Endothelial cell of umbilical vein (primary cell): ENCODE measurements at regions not wholly inside any gene's neighbourhood (a gene's known extent, or its start where the extent isn't known, plus 50 kb on each side); places are given as distances from the start of the nearest gene placed in this dataset.

Experiments
- CTCF ChIP-seq, 2 donors: IDR thresholded peaks; 1 replicate in 1 of 2; 2 replicates in 1 of 2; pipeline ENCODE4 v1.5.1; 2011; ENCODE audit warnings: low read length in 2 of 2, mild to moderate bottlenecking in 2 of 2, moderate library complexity in 2 of 2, control low read depth in 1 of 2, inconsistent platforms in 1 of 2, low read depth in 1 of 2; ENCODE audit not compliant: insufficient read depth in 1 of 2; ENCODE audit errors: extremely low read depth in 1 of 2
- EZH2 ChIP-seq: IDR thresholded peaks from 2 replicates; pipeline ENCODE4 v1.6.1; 2012; ENCODE audit warnings: borderline replicate concordance, low read depth, mild to moderate bottlenecking, moderate library complexity, low read length, inconsistent platforms; ENCODE audit not compliant: severe bottlenecking
- POLR2A ChIP-seq: IDR thresholded peaks from 2 replicates; pipeline ENCODE4 v1.6.1; 2012; ENCODE audit warnings: low read depth, mild to moderate bottlenecking, control low read depth, low read length
- POLR2AphosphoS5 ChIP-seq: IDR thresholded peaks from 2 replicates; pipeline ENCODE4 v1.6.1; 2012; ENCODE audit warnings: low read depth, mild to moderate bottlenecking, control low read depth, low read length, moderate library complexity; ENCODE audit not compliant: insufficient read depth

- TF ChIP-seq CTCF (IDR thresholded peaks at IDR 0.05; ENCODE audit: extremely low read depth in 1 of 2, insufficient read depth in 1 of 2, low read depth in 1 of 2, low read length in 2 of 2) (no peak), EZH2 (no peak), POLR2AphosphoS5 (no peak), POLR2A (no peak)
Observed at GRCh38 chr21:16992448-16992847, 520.4 kb upstream of the CXADR start.
